ENCODE measurements at regions not wholly inside any gene's neighbourhood (a gene's known extent, or its start where the extent isn't known, plus 50 kb on each side); places are given as distances from the start of the nearest gene placed in this dataset.
"Not testable (repeated sequence)": the region's sequence is repeated elsewhere in the genome, so short reads cannot be mapped to it uniquely, and the experiment has no call there.

GRCh38 chr10:38600146-38600545 lies 506.0 kb downstream of the ZNF37A start:
- intact Hi-C loops (cut with DNase I), result no loop called here
- peaks cover 3% of the 10 kb centered on the region for H3K9me3 ChIP-seq (ENCODE audit: control insufficient read depth, low read length)
- peak in 1 of 2 donors; percentile 35 for DNase-seq
- no peak for ATAC-seq (ENCODE audit: low FRiP score)
- no peaks in the 10 kb centered on the region for H3K27me3 ChIP-seq (ENCODE audit: control insufficient read depth in 1 of 2, insufficient read depth in 2 of 2, low read length in 1 of 2)
- no peak overlapping the region for H3K27ac ChIP-seq (ENCODE audit: low read depth in 1 of 2, low read length in 2 of 2)
- H3K4me1 ChIP-seq (ENCODE audit: control insufficient read depth in 1 of 2, insufficient read depth in 2 of 2, low read length in 2 of 2), result no peaks in the 10 kb centered on the region
- WGBS, 2 donors, result 53 to 57% methylated on average over 13 to 33 of the region's 33 CpGs
- no peaks in the 10 kb centered on the region for H3K36me3 ChIP-seq (ENCODE audit: control insufficient read depth in 1 of 2, insufficient read depth in 2 of 2, low read length in 1 of 2)
- no peak overlapping the region for H3K4me3 ChIP-seq (ENCODE audit: low read length in 2 of 2)

- Histone ChIP-seq H3K4me3 (ENCODE audit: low read length in 2 of 2) (no peak overlapping the region), H3K4me1 (ENCODE audit: control insufficient read depth in 1 of 2, insufficient read depth in 2 of 2, low read length in 2 of 2) (no peaks in the 10 kb centered on the region), H3K36me3 (ENCODE audit: control insufficient read depth in 1 of 2, insufficient read depth in 2 of 2, low read length in 1 of 2) (no peaks in the 10 kb centered on the region), H3K9me3 (ENCODE audit: control insufficient read depth, low read length) (peaks cover 3% of the 10 kb centered on the region), H3K27ac (ENCODE audit: low read depth in 1 of 2, low read length in 2 of 2) (no peak overlapping the region), H3K27me3 (ENCODE audit: control insufficient read depth in 1 of 2, insufficient read depth in 2 of 2, low read length in 1 of 2) (no peaks in the 10 kb centered on the region)
- ATAC-seq (ENCODE audit: low FRiP score) (no peak), DNase-seq (peak in 1 of 2 donors; percentile 54)
- WGBS, 2 donors, result 60% methylated on average over 25 to 46 of the region's 46 CpGs
- intact Hi-C loops (cut with DNase I), result no loop called here
Observed at GRCh38 chr10:38600696-38601095, 506.6 kb downstream of the ZNF37A start.

GRCh38 chr10:38603681-38604080 lies 509.5 kb downstream of the ZNF37A start:
- H3K27ac ChIP-seq (ENCODE audit: low read depth in 1 of 2, low read length in 2 of 2); H3K36me3 ChIP-seq (ENCODE audit: control insufficient read depth in 1 of 2, insufficient read depth in 2 of 2, low read length in 1 of 2); intact Hi-C loops (cut with DNase I); H3K9me3 ChIP-seq (ENCODE audit: control insufficient read depth, low read length); H3K4me1 ChIP-seq (ENCODE audit: control insufficient read depth in 1 of 2, insufficient read depth in 2 of 2, low read length in 2 of 2); H3K27me3 ChIP-seq (ENCODE audit: control insufficient read depth in 1 of 2, insufficient read depth in 2 of 2, low read length in 1 of 2); H3K4me3 ChIP-seq (ENCODE audit: low read length in 2 of 2); ATAC-seq (ENCODE audit: low FRiP score): not testable (repeated sequence)
- 94 to 97% methylated on average over 6 to 7 of the region's 7 CpGs for WGBS, 2 donors
- DNase-seq, result peak; percentile 38 to 55

GRCh38 chr10:38604477-38604876 lies 510.3 kb downstream of the ZNF37A start:
- H3K36me3 ChIP-seq (ENCODE audit: control insufficient read depth in 1 of 2, insufficient read depth in 2 of 2, low read length in 1 of 2); intact Hi-C loops (cut with DNase I); ATAC-seq (ENCODE audit: low FRiP score); H3K4me1 ChIP-seq (ENCODE audit: control insufficient read depth in 1 of 2, insufficient read depth in 2 of 2, low read length in 2 of 2); H3K27ac ChIP-seq (ENCODE audit: low read depth in 1 of 2, low read length in 2 of 2); H3K27me3 ChIP-seq (ENCODE audit: control insufficient read depth in 1 of 2, insufficient read depth in 2 of 2, low read length in 1 of 2); H3K4me3 ChIP-seq (ENCODE audit: low read length in 2 of 2); H3K9me3 ChIP-seq (ENCODE audit: control insufficient read depth, low read length): not testable (repeated sequence)
- peak in 1 of 2 donors; percentile 46 for DNase-seq
- 86 to 91% methylated on average over 7 to 16 of the region's 16 CpGs for WGBS, 2 donors

GRCh38 chr10:38605153-38605661 lies 511.1 kb downstream of the ZNF37A start:
- peak in 1 of 2 donors; percentile 39 for DNase-seq
- H3K27me3 ChIP-seq (ENCODE audit: control insufficient read depth in 1 of 2, insufficient read depth in 2 of 2, low read length in 1 of 2), result no peaks in the 10 kb centered on the region
- ATAC-seq (ENCODE audit: low FRiP score), result no peak
- intact Hi-C loops (cut with DNase I), result no loop called here
- no peak overlapping the region for H3K27ac ChIP-seq (ENCODE audit: low read depth in 1 of 2, low read length in 2 of 2)
- H3K9me3 ChIP-seq (ENCODE audit: control insufficient read depth, low read length), result peaks cover 6% of the 10 kb centered on the region
- no peaks in the 10 kb centered on the region for H3K4me1 ChIP-seq (ENCODE audit: control insufficient read depth in 1 of 2, insufficient read depth in 2 of 2, low read length in 2 of 2)
- H3K36me3 ChIP-seq (ENCODE audit: control insufficient read depth in 1 of 2, insufficient read depth in 2 of 2, low read length in 1 of 2), result no peaks in the 10 kb centered on the region
- H3K4me3 ChIP-seq (ENCODE audit: low read length in 2 of 2), result no peak overlapping the region
- 63 to 81% methylated on average over 7 to 17 of the region's 17 CpGs for WGBS, 2 donors

GRCh38 chr10:38615596-38615995 lies 521.5 kb downstream of the ZNF37A start:
- H3K4me3 ChIP-seq (ENCODE audit: low read length in 2 of 2); H3K36me3 ChIP-seq (ENCODE audit: control insufficient read depth in 1 of 2, insufficient read depth in 2 of 2, low read length in 1 of 2); ATAC-seq (ENCODE audit: low FRiP score); H3K9me3 ChIP-seq (ENCODE audit: control insufficient read depth, low read length); H3K27me3 ChIP-seq (ENCODE audit: control insufficient read depth in 1 of 2, insufficient read depth in 2 of 2, low read length in 1 of 2); H3K4me1 ChIP-seq (ENCODE audit: control insufficient read depth in 1 of 2, insufficient read depth in 2 of 2, low read length in 2 of 2); H3K27ac ChIP-seq (ENCODE audit: low read depth in 1 of 2, low read length in 2 of 2); intact Hi-C loops (cut with DNase I): not testable (repeated sequence)
- DNase-seq, result peak in 1 of 2 donors; percentile 47
- WGBS, 2 donors, result 72 to 74% methylated on average over 20 of the region's 20 CpGs

- intact Hi-C loops (cut with DNase I); H3K27ac ChIP-seq (ENCODE audit: low read depth in 1 of 2, low read length in 2 of 2); H3K9me3 ChIP-seq (ENCODE audit: control insufficient read depth, low read length); H3K4me1 ChIP-seq (ENCODE audit: control insufficient read depth in 1 of 2, insufficient read depth in 2 of 2, low read length in 2 of 2); ATAC-seq (ENCODE audit: low FRiP score); H3K27me3 ChIP-seq (ENCODE audit: control insufficient read depth in 1 of 2, insufficient read depth in 2 of 2, low read length in 1 of 2); H3K4me3 ChIP-seq (ENCODE audit: low read length in 2 of 2); H3K36me3 ChIP-seq (ENCODE audit: control insufficient read depth in 1 of 2, insufficient read depth in 2 of 2, low read length in 1 of 2); DNase-seq: not testable (repeated sequence)
- 15 to 32% methylated on average over 1 of the region's 1 CpG for WGBS, 2 donors
Observed at GRCh38 chr10:38619831-38620230, 525.7 kb downstream of the ZNF37A start.

GRCh38 chr10:38635650-38636049 lies 541.5 kb downstream of the ZNF37A start:
- DNase-seq; H3K27ac ChIP-seq (ENCODE audit: low read depth in 1 of 2, low read length in 2 of 2); intact Hi-C loops (cut with DNase I); H3K4me3 ChIP-seq (ENCODE audit: low read length in 2 of 2); ATAC-seq (ENCODE audit: low FRiP score); H3K9me3 ChIP-seq (ENCODE audit: control insufficient read depth, low read length); H3K4me1 ChIP-seq (ENCODE audit: control insufficient read depth in 1 of 2, insufficient read depth in 2 of 2, low read length in 2 of 2); H3K36me3 ChIP-seq (ENCODE audit: control insufficient read depth in 1 of 2, insufficient read depth in 2 of 2, low read length in 1 of 2); H3K27me3 ChIP-seq (ENCODE audit: control insufficient read depth in 1 of 2, insufficient read depth in 2 of 2, low read length in 1 of 2): not testable (repeated sequence)
- 82 to 84% methylated on average over 21 of the region's 21 CpGs for WGBS, 2 donors

Data from aorta (tissue), 5 donors.